SW480 (cell line): ENCODE measurements at regions not wholly inside any gene's neighbourhood (a gene's known extent, or its start where the extent isn't known, plus 50 kb on each side); places are given as distances from the start of the nearest gene placed in this dataset.
A peak's percentile ranks its signal among the peaks of the same experiment; 100 is the strongest.

Experiments
- DNase-seq: peaks from one replicate; pipeline ENCODE4 v3.0.0-alpha.2; 2016; ENCODE audit warnings: low spot score

DNA sequence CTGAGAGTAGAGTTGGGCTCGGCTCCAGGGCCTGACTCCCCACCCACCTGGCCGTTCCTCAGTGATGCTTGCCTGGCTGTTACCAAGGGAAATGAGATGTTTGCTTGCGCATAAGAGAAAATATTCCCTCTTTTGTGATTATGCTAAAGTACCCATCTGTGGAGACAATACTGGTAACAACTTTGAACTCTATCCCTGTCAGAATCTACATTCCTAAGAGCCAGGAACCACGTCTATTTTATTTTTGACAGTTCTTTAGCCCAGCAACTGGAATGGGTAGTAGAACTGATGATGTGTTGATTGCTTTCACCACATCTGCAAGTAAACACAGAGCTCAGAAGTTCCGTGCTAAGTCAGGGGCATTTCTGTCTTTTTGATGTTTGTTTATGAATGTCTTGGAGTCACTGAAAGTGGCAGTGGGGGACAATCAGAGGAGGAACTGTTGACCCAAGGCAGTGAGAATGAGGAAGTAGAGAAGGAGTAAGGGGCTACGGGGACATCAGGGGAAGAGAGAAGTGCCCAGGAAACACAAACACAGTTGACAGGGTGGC lies 348.3 kb upstream of the SOX11 start:
- DNase-seq, result no peak

GRCh38 chr2:5352286-5352685 lies 339.9 kb upstream of the SOX11 start:
- DNase-seq, result no peak

DNA sequence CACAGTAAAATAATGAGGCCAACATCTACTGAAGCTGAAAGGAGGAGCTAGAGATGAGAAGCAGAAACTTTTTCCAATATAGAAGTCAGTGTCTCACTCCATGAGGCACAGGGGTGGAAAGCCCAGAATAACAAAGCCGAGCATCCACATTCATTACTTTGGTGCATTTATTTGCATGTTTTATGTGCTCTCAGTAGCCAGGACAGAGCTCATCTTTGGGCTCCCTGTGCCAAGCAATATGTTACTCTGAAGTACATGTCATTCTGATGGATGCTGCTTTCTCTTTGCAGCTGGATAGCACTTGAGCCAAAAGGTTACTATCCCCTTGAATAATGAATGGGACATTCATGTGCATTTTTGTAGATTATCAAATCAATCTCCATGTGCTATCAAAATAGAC lies 338.6 kb upstream of the SOX11 start:
- no peak for DNase-seq

GRCh38 chr2:5359397-5359796 lies 332.8 kb upstream of the SOX11 start:
- DNase-seq, result no peak

DNA sequence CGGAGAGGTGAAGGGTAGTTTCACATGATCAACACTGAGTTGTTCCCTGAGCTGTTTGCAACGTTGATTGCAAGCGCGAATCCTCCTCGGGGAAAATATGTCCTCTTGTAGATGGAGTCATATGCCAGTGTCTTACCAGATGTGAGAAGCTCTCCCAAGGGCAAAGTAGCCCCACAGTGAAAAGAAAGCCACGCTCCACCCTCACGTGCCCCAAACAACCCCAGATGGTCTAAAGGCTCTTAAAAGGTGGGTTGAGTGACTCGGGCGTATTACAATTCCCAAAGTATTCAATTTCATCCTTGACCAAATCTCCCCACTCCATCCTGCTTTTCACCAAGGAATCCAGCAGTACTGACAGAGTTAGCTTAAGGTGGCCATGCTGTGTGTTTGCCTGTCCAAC lies 332.1 kb upstream of the SOX11 start:
- no peak for DNase-seq

GRCh38 chr2:5364361-5364760 lies 327.8 kb upstream of the SOX11 start:
- DNase-seq, result no peak

GRCh38 chr2:5365871-5366461 lies 326.2 kb upstream of the SOX11 start:
- peak; percentile 66 for DNase-seq

- no peak for DNase-seq
Measured at GRCh38 chr2:5367321-5367720, 324.9 kb upstream of the SOX11 start.

DNA sequence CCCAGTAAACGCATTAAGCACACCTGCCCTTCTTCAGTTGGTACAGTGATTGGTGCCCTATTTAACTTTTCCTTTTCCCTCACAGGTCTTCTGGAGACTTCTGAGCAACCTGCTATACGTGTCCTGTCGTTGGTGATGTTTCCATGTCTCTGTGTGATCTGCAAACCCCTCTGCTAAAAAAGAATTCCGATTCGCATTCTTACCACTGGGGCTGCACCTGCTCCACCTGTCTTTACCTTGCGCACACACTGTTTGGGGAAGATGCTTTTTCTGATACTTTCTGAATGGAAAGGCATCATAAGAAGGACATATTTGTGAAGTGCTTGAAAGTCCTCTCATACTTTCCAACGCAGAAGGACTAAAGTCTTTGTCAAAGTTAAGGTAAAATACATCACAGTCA lies 323.9 kb upstream of the SOX11 start:
- no peak for DNase-seq

GRCh38 chr2:5369510-5369909 lies 322.7 kb upstream of the SOX11 start:
- no peak for DNase-seq

DNA sequence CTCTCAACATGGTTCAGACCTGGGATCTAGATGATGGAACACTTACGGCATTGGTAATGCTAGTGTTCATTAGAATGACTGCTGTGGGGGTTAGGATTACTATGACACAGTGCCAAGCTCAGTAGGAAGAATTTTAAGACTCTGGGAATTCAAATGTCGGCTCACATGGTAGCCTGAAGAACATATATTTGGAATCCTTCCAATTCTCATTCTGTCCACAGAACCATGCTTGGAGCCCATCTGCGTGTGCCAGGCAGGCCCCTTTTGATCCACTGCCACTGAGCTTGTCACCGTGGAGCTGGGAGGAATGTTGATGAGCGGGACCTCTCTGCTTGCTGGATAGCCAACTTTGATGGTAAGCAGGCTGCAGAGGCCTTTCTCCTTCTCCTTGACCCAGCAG lies 322.0 kb upstream of the SOX11 start:
- DNase-seq, result no peak

- no peak for DNase-seq
Measured at GRCh38 chr2:5372141-5372540, 320.0 kb upstream of the SOX11 start.

- no peak for DNase-seq
Measured at GRCh38 chr2:5373200-5373599, 319.0 kb upstream of the SOX11 start.

GRCh38 chr2:5374762-5375161 lies 317.4 kb upstream of the SOX11 start:
- DNase-seq, result no peak

- no peak for DNase-seq
Measured at GRCh38 chr2:5377323-5377722, 314.9 kb upstream of the SOX11 start.

- no peak for DNase-seq
Measured at GRCh38 chr2:5379811-5380210, 312.4 kb upstream of the SOX11 start.

- DNase-seq, result no peak
Measured at GRCh38 chr2:5385596-5385995, 306.6 kb upstream of the SOX11 start.

- no peak for DNase-seq
Measured at GRCh38 chr2:5387406-5387805, 304.8 kb upstream of the SOX11 start.

DNA sequence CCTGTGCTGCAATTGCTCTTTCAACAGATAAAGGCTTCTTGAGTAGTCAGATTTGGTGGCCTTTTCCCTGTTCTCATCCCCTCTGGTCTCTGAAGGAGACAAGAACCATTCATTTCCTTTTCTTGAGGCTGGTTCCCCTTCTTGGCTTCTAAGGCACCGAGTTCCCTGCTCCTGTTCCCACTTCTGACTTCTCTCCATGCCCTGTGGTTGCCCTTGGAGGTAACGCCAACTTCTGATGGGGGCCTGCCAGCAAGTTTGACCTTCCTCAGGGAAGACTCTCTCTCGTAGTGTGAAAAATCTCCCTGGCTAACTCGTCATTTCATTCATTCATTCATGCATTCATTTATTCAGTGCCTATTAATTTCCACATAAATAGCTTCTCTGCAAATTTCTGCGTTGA lies 302.4 kb upstream of the SOX11 start:
- DNase-seq, result no peak

DNA sequence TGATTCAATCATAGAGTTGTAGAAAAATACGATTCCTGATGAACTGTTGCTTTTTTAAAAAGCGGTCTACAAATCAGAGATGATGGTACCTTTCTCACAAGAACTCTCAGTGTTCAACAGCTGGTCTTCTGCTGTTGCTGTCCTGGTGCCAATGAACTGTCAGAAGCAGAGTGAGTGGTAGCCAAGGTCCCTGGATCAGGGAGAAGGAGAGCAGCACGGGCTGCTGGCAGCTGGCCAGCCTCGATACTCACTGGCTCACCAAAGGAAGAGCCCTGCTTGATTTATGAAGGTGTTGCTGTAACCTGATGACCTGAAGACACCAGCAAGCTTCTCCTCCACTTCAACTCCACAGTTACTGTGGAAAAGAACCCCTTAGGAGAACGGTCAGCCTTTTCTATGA lies 300.8 kb upstream of the SOX11 start:
- no peak for DNase-seq

GRCh38 chr2:5392658-5393057 lies 299.5 kb upstream of the SOX11 start:
- peak; percentile 29 for DNase-seq

DNA sequence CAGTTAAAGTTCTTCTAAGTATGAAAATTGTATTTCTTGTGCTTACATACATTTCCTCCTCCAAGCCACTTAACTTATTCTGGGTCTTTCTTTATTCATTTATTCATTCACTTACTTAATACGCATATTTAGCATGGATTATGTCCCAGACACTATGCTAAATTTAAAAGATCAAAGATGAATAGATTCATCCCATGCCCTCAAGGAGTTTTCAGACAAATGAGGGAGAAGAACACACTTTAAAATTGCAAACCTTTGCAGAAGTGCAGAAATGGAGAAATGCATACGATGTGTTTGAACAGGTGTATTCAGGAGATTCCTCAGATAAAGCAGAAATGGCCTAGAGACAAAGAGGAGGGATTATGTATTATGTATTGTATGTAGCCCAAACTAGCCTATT lies 298.7 kb upstream of the SOX11 start:
- DNase-seq, result no peak

- DNase-seq, result no peak
Measured at GRCh38 chr2:5394223-5394622, 298.0 kb upstream of the SOX11 start.

- no peak for DNase-seq
Measured at GRCh38 chr2:5401115-5401657, 291.0 kb upstream of the SOX11 start.
